WTC11 (cell line): ENCODE measurements at regions not wholly inside any gene's neighbourhood (a gene's known extent, or its start where the extent isn't known, plus 50 kb on each side); places are given as distances from the start of the nearest gene placed in this dataset.

ENCODE experiments used
- ATAC-seq: fragments of 200-7000 bp; cut with Tn5 transposase; 2 replicates; pipeline ENCODE4 v1.10.0; 2021; ENCODE audit warnings: mild to moderate bottlenecking, moderate library complexity
- CTCF ChIA-PET: fragments of 300-600 bp; sonication (Branson Sonifier 250); formaldehyde crosslinking; loops from one replicate; lab custom pipeline; 2021; ENCODE audit warnings: antibody characterized with exemption; lab: Charles Lee
- POLR2A ChIA-PET: fragments of 350-600 bp; sonication (Branson Sonifier 250); formaldehyde crosslinking; loops from one replicate; lab custom pipeline; 2021; ENCODE audit warnings: antibody characterized with exemption; lab: Charles Lee
- DNase-seq: peaks from one replicate; pipeline ENCODE4 v3.0.0; 2021; ENCODE audit warnings: low spot score
- H3K27ac Mint-ChIP-seq: 2 replicates; pipeline ENCODE4 v1.8.0; 2021; ENCODE audit warnings: mixed read lengths
- H3K27me3 Mint-ChIP-seq: 2 replicates; pipeline ENCODE4 v1.8.0; 2021; ENCODE audit warnings: low read depth, mild to moderate bottlenecking, moderate library complexity, mixed read lengths
- H3K36me3 Mint-ChIP-seq: 2 replicates; pipeline ENCODE4 v1.8.0; 2021; ENCODE audit warnings: mixed read lengths
- H3K4me1 Mint-ChIP-seq: 2 replicates; pipeline ENCODE4 v1.8.0; 2022; ENCODE audit warnings: mixed read lengths
- H3K4me3 Mint-ChIP-seq: 2 replicates; pipeline ENCODE4 v1.8.0; 2021; ENCODE audit warnings: mild to moderate bottlenecking, moderate library complexity, mixed read lengths
- H3K9me3 Mint-ChIP-seq: 2 replicates; pipeline ENCODE4 v1.8.0; 2021; ENCODE audit warnings: mixed read lengths
- ESRRA ChIP-seq: sonication (generic); formaldehyde crosslinking; IDR thresholded peaks from 2 replicates; pipeline ENCODE4 v1.8.1; 2022; ENCODE audit warnings: mild to moderate bottlenecking, missing genetic modification reagents, borderline replicate concordance
- JAZF1 ChIP-seq: fragments of 250-450 bp; sonication (Bioruptor Pico); IDR thresholded peaks from 2 replicates; pipeline ENCODE4 v1.9.0; 2021; ENCODE audit warnings: moderate library complexity, mild to moderate bottlenecking, inconsistent platforms
- NR2C2 ChIP-seq: sonication (generic); formaldehyde crosslinking; IDR thresholded peaks from 2 replicates; pipeline ENCODE4 v1.8.0; 2022; ENCODE audit warnings: mild to moderate bottlenecking, missing genetic modification reagents
- TCF7 ChIP-seq: sonication (generic); formaldehyde crosslinking; IDR thresholded peaks from 2 replicates; pipeline ENCODE4 v1.8.0; 2022; ENCODE audit warnings: mild to moderate bottlenecking, low read depth, missing genetic modification reagents, moderate library complexity
- ZNF138 ChIP-seq: sonication (generic); formaldehyde crosslinking; conservative IDR thresholded peaks from 2 replicates; pipeline ENCODE4 v1.8.1; 2022; ENCODE audit warnings: mild to moderate bottlenecking, moderate library complexity, missing genetic modification reagents
- ZNF416 ChIP-seq: fragments of 250-450 bp; sonication (Bioruptor Pico); IDR thresholded peaks from 2 replicates; pipeline ENCODE4 v1.9.0; 2021; ENCODE audit warnings: mild to moderate bottlenecking, inconsistent platforms
- ZNF423 ChIP-seq: fragments of 250-450 bp; sonication (Bioruptor Pico); IDR thresholded peaks from 2 replicates; pipeline ENCODE4 v2.1.2; 2022; ENCODE audit warnings: mild to moderate bottlenecking, moderate library complexity
- TF ChIP-seq, protein P1 (sequence below): sonication (generic); formaldehyde crosslinking; IDR thresholded peaks from 2 replicates; pipeline ENCODE4 v1.8.1; 2022; ENCODE audit warnings: missing genetic modification reagents, borderline replicate concordance
- TF ChIP-seq, protein P2 (sequence below): sonication (generic); formaldehyde crosslinking; IDR thresholded peaks from 2 replicates; pipeline ENCODE4 v1.8.0; 2022; ENCODE audit warnings: missing genetic modification reagents
- TF ChIP-seq, protein P3 (sequence below): sonication (generic); formaldehyde crosslinking; IDR thresholded peaks from 2 replicates; pipeline ENCODE4 v1.8.1; 2023; ENCODE audit warnings: mild to moderate bottlenecking, missing genetic modification reagents
- TF ChIP-seq, protein P4 (sequence below): fragments of 250-450 bp; sonication (Bioruptor Pico); IDR thresholded peaks from 2 replicates; pipeline ENCODE4 v1.9.0; 2021; ENCODE audit warnings: mild to moderate bottlenecking
- TF ChIP-seq, protein P5 (sequence below): sonication (generic); formaldehyde crosslinking; IDR thresholded peaks from 2 replicates; pipeline ENCODE4 v1.8.0; 2022; ENCODE audit warnings: mild to moderate bottlenecking, missing genetic modification reagents

DNA sequence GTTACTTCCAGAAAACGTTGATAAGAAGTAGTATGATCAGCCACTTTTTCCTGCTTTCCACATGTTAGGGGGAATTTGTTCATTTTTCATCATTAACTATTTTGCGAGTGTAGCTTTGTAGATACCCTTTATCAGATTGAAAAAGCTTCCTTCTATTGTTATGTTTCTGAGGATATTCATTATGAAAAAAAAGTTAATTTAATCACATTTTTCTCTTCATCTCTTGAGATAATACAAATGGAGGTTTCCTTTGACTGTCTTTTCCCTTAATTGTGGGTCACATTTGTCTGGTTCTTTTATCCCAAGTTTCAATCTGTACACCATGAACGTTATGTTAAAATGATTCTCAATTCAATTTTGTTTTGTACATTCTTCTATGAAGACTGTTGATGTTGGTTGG, 875.7 kb downstream of the SLC6A15 start (continued):
- TF ChIP-seq ZNF423 (CRISPR knock-in tag) = no peak

DNA sequence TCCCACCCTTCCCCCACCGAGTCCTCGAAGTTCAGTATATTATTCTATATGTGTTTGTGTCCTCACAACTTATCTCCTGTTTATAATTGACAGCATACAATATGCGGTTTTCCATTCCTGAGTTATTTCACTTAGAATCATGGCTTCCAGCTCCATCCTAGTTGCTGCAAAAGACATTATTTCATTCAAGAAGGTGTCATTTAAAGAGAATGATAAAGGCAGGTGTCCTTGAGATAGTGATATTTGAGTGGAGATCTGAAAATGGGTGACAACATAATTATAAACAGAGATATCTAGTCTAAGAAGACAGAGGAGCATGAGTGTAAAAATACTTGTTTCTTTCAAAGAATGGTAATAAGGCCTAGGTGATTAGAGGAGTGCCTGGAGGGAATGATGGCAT, 876.8 kb downstream of the SLC6A15 start:
- Mint-ChIP-seq H3K36me3 (peaks cover 10% of the 10 kb centered on the region), H3K27ac (no peak overlapping the region; the same call in 1 of the 2 replicates), H3K27me3 (peaks cover 21% of the 10 kb centered on the region), H3K4me1 (peaks cover 11% of the 10 kb centered on the region), H3K4me3 (no peak overlapping the region), H3K9me3 (peaks cover 18% of the 10 kb centered on the region)
- POLR2A ChIA-PET = no interaction called here
- CTCF ChIA-PET = no interaction called here
- DNase-seq (no peak), ATAC-seq (no peak)
- no peak for TF ChIP-seq JAZF1
- TF ChIP-seq, protein P1, sequence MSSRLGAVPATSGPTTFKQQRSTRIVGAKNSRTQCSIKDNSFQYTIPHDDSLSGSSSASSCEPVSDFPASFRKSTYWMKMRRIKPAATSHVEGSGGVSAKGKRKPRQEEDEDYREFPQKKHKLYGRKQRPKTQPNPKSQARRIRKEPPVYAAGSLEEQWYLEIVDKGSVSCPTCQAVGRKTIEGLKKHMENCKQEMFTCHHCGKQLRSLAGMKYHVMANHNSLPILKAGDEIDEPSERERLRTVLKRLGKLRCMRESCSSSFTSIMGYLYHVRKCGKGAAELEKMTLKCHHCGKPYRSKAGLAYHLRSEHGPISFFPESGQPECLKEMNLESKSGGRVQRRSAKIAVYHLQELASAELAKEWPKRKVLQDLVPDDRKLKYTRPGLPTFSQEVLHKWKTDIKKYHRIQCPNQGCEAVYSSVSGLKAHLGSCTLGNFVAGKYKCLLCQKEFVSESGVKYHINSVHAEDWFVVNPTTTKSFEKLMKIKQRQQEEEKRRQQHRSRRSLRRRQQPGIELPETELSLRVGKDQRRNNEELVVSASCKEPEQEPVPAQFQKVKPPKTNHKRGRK = no peak
- TF ChIP-seq ZNF138 (CRISPR knock-in tag) = no peak
- no peak for TF ChIP-seq TCF7 (CRISPR knock-in tag)
- no peak for TF ChIP-seq ZNF416
- TF ChIP-seq, protein P2, sequence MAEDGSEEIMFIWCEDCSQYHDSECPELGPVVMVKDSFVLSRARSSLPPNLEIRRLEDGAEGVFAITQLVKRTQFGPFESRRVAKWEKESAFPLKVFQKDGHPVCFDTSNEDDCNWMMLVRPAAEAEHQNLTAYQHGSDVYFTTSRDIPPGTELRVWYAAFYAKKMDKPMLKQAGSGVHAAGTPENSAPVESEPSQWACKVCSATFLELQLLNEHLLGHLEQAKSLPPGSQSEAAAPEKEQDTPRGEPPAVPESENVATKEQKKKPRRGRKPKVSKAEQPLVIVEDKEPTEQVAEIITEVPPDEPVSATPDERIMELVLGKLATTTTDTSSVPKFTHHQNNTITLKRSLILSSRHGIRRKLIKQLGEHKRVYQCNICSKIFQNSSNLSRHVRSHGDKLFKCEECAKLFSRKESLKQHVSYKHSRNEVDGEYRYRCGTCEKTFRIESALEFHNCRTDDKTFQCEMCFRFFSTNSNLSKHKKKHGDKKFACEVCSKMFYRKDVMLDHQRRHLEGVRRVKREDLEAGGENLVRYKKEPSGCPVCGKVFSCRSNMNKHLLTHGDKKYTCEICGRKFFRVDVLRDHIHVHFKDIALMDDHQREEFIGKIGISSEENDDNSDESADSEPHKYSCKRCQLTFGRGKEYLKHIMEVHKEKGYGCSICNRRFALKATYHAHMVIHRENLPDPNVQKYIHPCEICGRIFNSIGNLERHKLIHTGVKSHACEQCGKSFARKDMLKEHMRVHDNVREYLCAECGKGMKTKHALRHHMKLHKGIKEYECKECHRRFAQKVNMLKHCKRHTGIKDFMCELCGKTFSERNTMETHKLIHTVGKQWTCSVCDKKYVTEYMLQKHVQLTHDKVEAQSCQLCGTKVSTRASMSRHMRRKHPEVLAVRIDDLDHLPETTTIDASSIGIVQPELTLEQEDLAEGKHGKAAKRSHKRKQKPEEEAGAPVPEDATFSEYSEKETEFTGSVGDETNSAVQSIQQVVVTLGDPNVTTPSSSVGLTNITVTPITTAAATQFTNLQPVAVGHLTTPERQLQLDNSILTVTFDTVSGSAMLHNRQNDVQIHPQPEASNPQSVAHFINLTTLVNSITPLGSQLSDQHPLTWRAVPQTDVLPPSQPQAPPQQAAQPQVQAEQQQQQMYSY (CRISPR knock-in tag) = no peak
- TF ChIP-seq, protein P3, sequence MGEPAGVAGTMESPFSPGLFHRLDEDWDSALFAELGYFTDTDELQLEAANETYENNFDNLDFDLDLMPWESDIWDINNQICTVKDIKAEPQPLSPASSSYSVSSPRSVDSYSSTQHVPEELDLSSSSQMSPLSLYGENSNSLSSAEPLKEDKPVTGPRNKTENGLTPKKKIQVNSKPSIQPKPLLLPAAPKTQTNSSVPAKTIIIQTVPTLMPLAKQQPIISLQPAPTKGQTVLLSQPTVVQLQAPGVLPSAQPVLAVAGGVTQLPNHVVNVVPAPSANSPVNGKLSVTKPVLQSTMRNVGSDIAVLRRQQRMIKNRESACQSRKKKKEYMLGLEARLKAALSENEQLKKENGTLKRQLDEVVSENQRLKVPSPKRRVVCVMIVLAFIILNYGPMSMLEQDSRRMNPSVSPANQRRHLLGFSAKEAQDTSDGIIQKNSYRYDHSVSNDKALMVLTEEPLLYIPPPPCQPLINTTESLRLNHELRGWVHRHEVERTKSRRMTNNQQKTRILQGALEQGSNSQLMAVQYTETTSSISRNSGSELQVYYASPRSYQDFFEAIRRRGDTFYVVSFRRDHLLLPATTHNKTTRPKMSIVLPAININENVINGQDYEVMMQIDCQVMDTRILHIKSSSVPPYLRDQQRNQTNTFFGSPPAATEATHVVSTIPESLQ (CRISPR knock-in tag) = no peak
- no peak for TF ChIP-seq NR2C2 (CRISPR knock-in tag)

DNA sequence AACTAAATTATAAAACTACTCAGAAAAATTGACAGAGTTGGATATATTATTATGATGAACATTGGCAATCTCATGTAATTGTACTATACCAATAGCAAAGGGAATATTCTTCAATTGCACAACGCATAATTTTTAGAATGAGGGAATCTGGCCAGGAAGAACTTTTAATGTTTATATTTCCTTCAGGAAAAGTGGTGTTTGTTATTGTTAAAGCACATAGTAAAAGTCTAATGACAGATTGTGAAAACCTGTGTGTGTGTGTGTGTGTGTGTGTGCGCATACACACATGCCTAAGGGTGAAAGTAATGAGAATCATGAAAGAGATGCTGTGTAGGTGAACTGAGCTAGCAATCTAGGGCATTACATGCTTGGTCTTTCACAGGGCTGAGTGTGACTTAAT, 877.7 kb downstream of the SLC6A15 start:
- Mint-ChIP-seq H3K9me3 (peaks cover 18% of the 10 kb centered on the region), H3K36me3 (peaks cover 10% of the 10 kb centered on the region), H3K27ac (no peak overlapping the region), H3K4me1 (peaks cover 11% of the 10 kb centered on the region), H3K4me3 (no peak overlapping the region), H3K27me3 (peaks cover 21% of the 10 kb centered on the region)
- ATAC-seq = no peak
- POLR2A ChIA-PET = no interaction called here
- no peak for DNase-seq
- TF ChIP-seq, protein P4, sequence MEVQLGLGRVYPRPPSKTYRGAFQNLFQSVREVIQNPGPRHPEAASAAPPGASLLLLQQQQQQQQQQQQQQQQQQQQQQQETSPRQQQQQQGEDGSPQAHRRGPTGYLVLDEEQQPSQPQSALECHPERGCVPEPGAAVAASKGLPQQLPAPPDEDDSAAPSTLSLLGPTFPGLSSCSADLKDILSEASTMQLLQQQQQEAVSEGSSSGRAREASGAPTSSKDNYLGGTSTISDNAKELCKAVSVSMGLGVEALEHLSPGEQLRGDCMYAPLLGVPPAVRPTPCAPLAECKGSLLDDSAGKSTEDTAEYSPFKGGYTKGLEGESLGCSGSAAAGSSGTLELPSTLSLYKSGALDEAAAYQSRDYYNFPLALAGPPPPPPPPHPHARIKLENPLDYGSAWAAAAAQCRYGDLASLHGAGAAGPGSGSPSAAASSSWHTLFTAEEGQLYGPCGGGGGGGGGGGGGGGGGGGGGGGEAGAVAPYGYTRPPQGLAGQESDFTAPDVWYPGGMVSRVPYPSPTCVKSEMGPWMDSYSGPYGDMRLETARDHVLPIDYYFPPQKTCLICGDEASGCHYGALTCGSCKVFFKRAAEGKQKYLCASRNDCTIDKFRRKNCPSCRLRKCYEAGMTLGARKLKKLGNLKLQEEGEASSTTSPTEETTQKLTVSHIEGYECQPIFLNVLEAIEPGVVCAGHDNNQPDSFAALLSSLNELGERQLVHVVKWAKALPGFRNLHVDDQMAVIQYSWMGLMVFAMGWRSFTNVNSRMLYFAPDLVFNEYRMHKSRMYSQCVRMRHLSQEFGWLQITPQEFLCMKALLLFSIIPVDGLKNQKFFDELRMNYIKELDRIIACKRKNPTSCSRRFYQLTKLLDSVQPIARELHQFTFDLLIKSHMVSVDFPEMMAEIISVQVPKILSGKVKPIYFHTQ (CRISPR knock-in tag) = no peak
- TF ChIP-seq ESRRA (CRISPR knock-in tag) = no peak
- TF ChIP-seq, protein P5, sequence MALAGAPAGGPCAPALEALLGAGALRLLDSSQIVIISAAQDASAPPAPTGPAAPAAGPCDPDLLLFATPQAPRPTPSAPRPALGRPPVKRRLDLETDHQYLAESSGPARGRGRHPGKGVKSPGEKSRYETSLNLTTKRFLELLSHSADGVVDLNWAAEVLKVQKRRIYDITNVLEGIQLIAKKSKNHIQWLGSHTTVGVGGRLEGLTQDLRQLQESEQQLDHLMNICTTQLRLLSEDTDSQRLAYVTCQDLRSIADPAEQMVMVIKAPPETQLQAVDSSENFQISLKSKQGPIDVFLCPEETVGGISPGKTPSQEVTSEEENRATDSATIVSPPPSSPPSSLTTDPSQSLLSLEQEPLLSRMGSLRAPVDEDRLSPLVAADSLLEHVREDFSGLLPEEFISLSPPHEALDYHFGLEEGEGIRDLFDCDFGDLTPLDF (CRISPR knock-in tag) = no peak
- TF ChIP-seq, protein P3 (CRISPR knock-in tag) = no peak
- CTCF ChIA-PET = no interaction called here
